H1 (cell line): ENCODE measurements at regions not wholly inside any gene's neighbourhood (a gene's known extent, or its start where the extent isn't known, plus 50 kb on each side); places are given as distances from the start of the nearest gene placed in this dataset.

Experiments used
- ASH2L ChIP-seq: fragments of 200-600, 300-600 bp; sonication (generic); IDR thresholded peaks from one replicate; pipeline ENCODE4 v1.7.1; 2017; ENCODE audit warnings: low read length
- ATF2 ChIP-seq: IDR thresholded peaks from 2 replicates; pipeline ENCODE4 v1.6.1; 2012; ENCODE audit warnings: low read length, inconsistent platforms
- CHD7 ChIP-seq: fragments of 300-600 bp; sonication (generic); IDR thresholded peaks from 2 replicates; pipeline ENCODE4 v1.7.1; 2012; ENCODE audit warnings: low read length, moderate library complexity, mild to moderate bottlenecking, inconsistent platforms; ENCODE audit not compliant: insufficient replicate concordance
- NANOG ChIP-seq: IDR thresholded peaks from 2 replicates; pipeline ENCODE4 v1.6.1; 2011; ENCODE audit warnings: low read length, low read depth, mild to moderate bottlenecking, inconsistent platforms; ENCODE audit not compliant: insufficient read depth, poor library complexity, severe bottlenecking
- SIX5 ChIP-seq: IDR thresholded peaks from 2 replicates; pipeline ENCODE4 v1.6.1; 2011; ENCODE audit warnings: mild to moderate bottlenecking, low read depth, low read length

GRCh38 chr12:113580437-113580836, 108.8 kb upstream of the LHX5 start (continued):
- no peak for TF ChIP-seq ATF2
- no peak for TF ChIP-seq CHD7
- no peak for TF ChIP-seq SIX5
- no peak for TF ChIP-seq ASH2L
- no peak for TF ChIP-seq NANOG
- TF ChIP-seq, all 59 proteins: peak for 0
